ENCODE measurements at regions not wholly inside any gene's neighbourhood (a gene's known extent, or its start where the extent isn't known, plus 50 kb on each side); places are given as distances from the start of the nearest gene placed in this dataset.

GRCh38 chr10:28929942-28930341 is 252.6 kb downstream of the BAMBI start:
- Histone ChIP-seq H3K9me3 (ENCODE audit: control insufficient read depth, insufficient read depth, low read depth, low read length) (no peaks in the 10 kb centered on the region), H3K36me3 (ENCODE audit: control insufficient read depth, insufficient read depth, low read length) (no peaks in the 10 kb centered on the region), H3K27me3 (ENCODE audit: control insufficient read depth, insufficient read depth, low read length) (no peaks in the 10 kb centered on the region), H3K4me1 (ENCODE audit: control insufficient read depth, insufficient read depth, low read length) (no peaks in the 10 kb centered on the region), H3K4me3 (ENCODE audit: low read depth in 2 of 2, low read length in 2 of 2) (no peak overlapping the region), H3K27ac (ENCODE audit: low read length) (no peak overlapping the region)
- in situ Hi-C loops (cut with HindIII; ENCODE audit: low pct_unique_long_range_greater_than_20kb, low sequenced_read_pairs) (no loop called here), intact Hi-C loops (cut with micrococcal nuclease; ENCODE audit: unreplicated experiment) (no loop called here)
- no peak for TF ChIP-seq REST (IDR thresholded peaks at IDR 0.05; ENCODE audit: insufficient read depth in 1 of 2, low read depth in 2 of 2, low read length in 1 of 2)
- TF ChIP-seq SIN3A (IDR thresholded peaks at IDR 0.05; ENCODE audit: borderline replicate concordance, insufficient read depth, low read depth, low read length): no peak
- TF ChIP-seq CTCF (IDR thresholded peaks at IDR 0.05): no peak
- no peak for TF ChIP-seq POLR2AphosphoS5 (IDR thresholded peaks at IDR 0.05; ENCODE audit: low read depth, low read length)
- TF ChIP-seq TCF7L2 (IDR thresholded peaks at IDR 0.05; ENCODE audit: low read depth, low read length): no peak
- BruUV-seq (replicated peaks): no TSS peak
- ChIA-PET CTCF (no interaction called here), POLR2A (no interaction called here)
- ATAC-seq (no peak), DNase-seq (ENCODE audit: low read depth, low spot score) (no peak)

GRCh38 chr10:28930514-28931495 is 253.5 kb downstream of the BAMBI start:
- TF ChIP-seq REST (IDR thresholded peaks at IDR 0.05; ENCODE audit: insufficient read depth in 1 of 2, low read depth in 2 of 2, low read length in 1 of 2) (no peak), SIN3A (IDR thresholded peaks at IDR 0.05; ENCODE audit: borderline replicate concordance, insufficient read depth, low read depth, low read length) (no peak), CTCF (IDR thresholded peaks at IDR 0.05) (no peak)
- no peak overlapping the region for H3K27ac ChIP-seq (ENCODE audit: low read length)
- ChIA-PET CTCF (no interaction called here), POLR2A (no interaction called here)
- H3K27me3 ChIP-seq (ENCODE audit: control insufficient read depth, insufficient read depth, low read length): no peaks in the 10 kb centered on the region
- no peak for DNase-seq (ENCODE audit: low read depth, low spot score)
- ATAC-seq: no peak
- H3K4me3 ChIP-seq (ENCODE audit: low read depth in 2 of 2, low read length in 2 of 2): no peak overlapping the region
- H3K9me3 ChIP-seq (ENCODE audit: control insufficient read depth, insufficient read depth, low read depth, low read length): no peaks in the 10 kb centered on the region
- intact Hi-C loops (cut with micrococcal nuclease; ENCODE audit: unreplicated experiment) (no loop called here), in situ Hi-C loops (cut with HindIII; ENCODE audit: low pct_unique_long_range_greater_than_20kb, low sequenced_read_pairs) (no loop called here)
- H3K36me3 ChIP-seq (ENCODE audit: control insufficient read depth, insufficient read depth, low read length): no peaks in the 10 kb centered on the region
- H3K4me1 ChIP-seq (ENCODE audit: control insufficient read depth, insufficient read depth, low read length): no peaks in the 10 kb centered on the region
- BruUV-seq (replicated peaks): no TSS peak

Measured in Panc1 (cell line).